ENCODE measurements at regions not wholly inside any gene's neighbourhood (a gene's known extent, or its start where the extent isn't known, plus 50 kb on each side); places are given as distances from the start of the nearest gene placed in this dataset.

- no peaks in the 10 kb centered on the region for H3K4me1 Mint-ChIP-seq
- no peak overlapping the region for H3K4me3 Mint-ChIP-seq
- H3K36me3 Mint-ChIP-seq = no peaks in the 10 kb centered on the region
- no peak for ATAC-seq
- no peak overlapping the region for H3K27ac Mint-ChIP-seq
- peaks cover 4% of the 10 kb centered on the region for H3K9me3 Mint-ChIP-seq
- DNase-seq (ENCODE audit: low spot score in 2 of 2) = no peak
Measured at GRCh38 chr9:17987189-17987588, 408.3 kb downstream of the SH3GL2 start.

- Mint-ChIP-seq H3K27ac (no peak overlapping the region), H3K4me1 (no peaks in the 10 kb centered on the region), H3K36me3 (no peaks in the 10 kb centered on the region), H3K9me3 (peaks cover 4% of the 10 kb centered on the region), H3K4me3 (no peak overlapping the region)
- DNase-seq (ENCODE audit: low spot score in 2 of 2) (no peak), ATAC-seq (no peak)
Measured at GRCh38 chr9:17988489-17988888, 409.6 kb downstream of the SH3GL2 start.

GRCh38 chr9:17990602-17991001 is 411.7 kb downstream of the SH3GL2 start:
- DNase-seq (ENCODE audit: low spot score in 2 of 2) = no peak
- H3K27ac Mint-ChIP-seq = no peak overlapping the region
- H3K9me3 Mint-ChIP-seq = peaks cover 4% of the 10 kb centered on the region
- H3K36me3 Mint-ChIP-seq = no peaks in the 10 kb centered on the region
- no peak for ATAC-seq
- no peak overlapping the region for H3K4me3 Mint-ChIP-seq
- no peaks in the 10 kb centered on the region for H3K4me1 Mint-ChIP-seq

GRCh38 chr9:17993024-17993423 is 414.2 kb downstream of the SH3GL2 start:
- Mint-ChIP-seq H3K27ac (no peak overlapping the region), H3K36me3 (no peaks in the 10 kb centered on the region), H3K4me1 (no peaks in the 10 kb centered on the region), H3K4me3 (no peak overlapping the region), H3K9me3 (peaks cover under 1% of the 10 kb centered on the region)
- DNase-seq (ENCODE audit: low spot score in 2 of 2) (no peak), ATAC-seq (no peak)

- Mint-ChIP-seq H3K4me1 (no peaks in the 10 kb centered on the region), H3K4me3 (no peak overlapping the region), H3K36me3 (no peaks in the 10 kb centered on the region), H3K9me3 (peaks cover 4% of the 10 kb centered on the region), H3K27ac (no peak overlapping the region)
- DNase-seq (ENCODE audit: low spot score in 2 of 2) (no peak), ATAC-seq (no peak)
Measured at GRCh38 chr9:17994695-17995425, 416.0 kb downstream of the SH3GL2 start.

- H3K27ac Mint-ChIP-seq = no peak overlapping the region
- H3K9me3 Mint-ChIP-seq = peaks cover 4% of the 10 kb centered on the region
- H3K4me3 Mint-ChIP-seq = no peak overlapping the region
Measured at GRCh38 chr9:17996728-17997127, 417.9 kb downstream of the SH3GL2 start.

GRCh38 chr9:18002718-18003438 is 424.0 kb downstream of the SH3GL2 start:
- Mint-ChIP-seq H3K4me3 (no peak overlapping the region), H3K9me3 (peaks cover 10% of the 10 kb centered on the region), H3K27ac (no peak overlapping the region), H3K36me3 (no peaks in the 10 kb centered on the region), H3K4me1 (no peaks in the 10 kb centered on the region)
- ATAC-seq (no peak), DNase-seq (ENCODE audit: low spot score in 2 of 2) (no peak)

More at GRCh38 chr9:17996728-17997127, 417.9 kb downstream of the SH3GL2 start:
- Mint-ChIP-seq H3K4me1 (no peaks in the 10 kb centered on the region), H3K36me3 (no peaks in the 10 kb centered on the region)
- ATAC-seq = no peak
- DNase-seq (ENCODE audit: low spot score in 2 of 2) = no peak

- no peak overlapping the region for H3K27ac Mint-ChIP-seq
- ATAC-seq (no peak), DNase-seq (ENCODE audit: low spot score in 2 of 2) (no peak)
- no peaks in the 10 kb centered on the region for H3K36me3 Mint-ChIP-seq
- H3K9me3 Mint-ChIP-seq = peaks cover 9% of the 10 kb centered on the region
- H3K4me1 Mint-ChIP-seq = no peaks in the 10 kb centered on the region
- no peak overlapping the region for H3K4me3 Mint-ChIP-seq
Measured at GRCh38 chr9:18006591-18006990, 427.7 kb downstream of the SH3GL2 start.

GRCh38 chr9:18007621-18008020 is 428.8 kb downstream of the SH3GL2 start:
- Mint-ChIP-seq H3K9me3 (peaks cover 9% of the 10 kb centered on the region), H3K36me3 (no peaks in the 10 kb centered on the region), H3K4me3 (no peak overlapping the region), H3K27ac (no peak overlapping the region), H3K4me1 (no peaks in the 10 kb centered on the region)
- no peak for ATAC-seq
- no peak for DNase-seq (ENCODE audit: low spot score in 2 of 2)

- Mint-ChIP-seq H3K4me1 (no peaks in the 10 kb centered on the region), H3K36me3 (no peaks in the 10 kb centered on the region), H3K27ac (no peak overlapping the region), H3K9me3 (peaks cover 4% of the 10 kb centered on the region), H3K4me3 (no peak overlapping the region)
- DNase-seq (ENCODE audit: low spot score in 2 of 2) (no peak), ATAC-seq (no peak)
Measured at GRCh38 chr9:18009902-18010301, 431.0 kb downstream of the SH3GL2 start.

- no peaks in the 10 kb centered on the region for H3K4me1 Mint-ChIP-seq
- no peak overlapping the region for H3K4me3 Mint-ChIP-seq
- peaks cover 3% of the 10 kb centered on the region for H3K9me3 Mint-ChIP-seq
- no peak overlapping the region for H3K27ac Mint-ChIP-seq
- no peaks in the 10 kb centered on the region for H3K36me3 Mint-ChIP-seq
- DNase-seq (ENCODE audit: low spot score in 2 of 2) (no peak), ATAC-seq (no peak)
Measured at GRCh38 chr9:18010492-18010891, 431.6 kb downstream of the SH3GL2 start.

- no peak for ATAC-seq
- Mint-ChIP-seq H3K27ac (no peak overlapping the region), H3K9me3 (peaks cover 6% of the 10 kb centered on the region), H3K36me3 (no peaks in the 10 kb centered on the region), H3K4me3 (no peak overlapping the region), H3K4me1 (no peaks in the 10 kb centered on the region)
- no peak for DNase-seq (ENCODE audit: low spot score in 2 of 2)
Measured at GRCh38 chr9:18012170-18012569, 433.3 kb downstream of the SH3GL2 start.

GRCh38 chr9:18014556-18014955 is 435.7 kb downstream of the SH3GL2 start:
- no peak for DNase-seq (ENCODE audit: low spot score in 2 of 2)
- Mint-ChIP-seq H3K4me1 (no peaks in the 10 kb centered on the region), H3K27ac (no peak overlapping the region), H3K36me3 (no peaks in the 10 kb centered on the region), H3K9me3 (peaks cover 7% of the 10 kb centered on the region), H3K4me3 (no peak overlapping the region)
- ATAC-seq = no peak

GRCh38 chr9:18015116-18015515 is 436.2 kb downstream of the SH3GL2 start:
- ATAC-seq = no peak
- no peak for DNase-seq (ENCODE audit: low spot score in 2 of 2)
- H3K9me3 Mint-ChIP-seq = peaks cover 7% of the 10 kb centered on the region
- no peaks in the 10 kb centered on the region for H3K36me3 Mint-ChIP-seq
- no peak overlapping the region for H3K27ac Mint-ChIP-seq
- H3K4me3 Mint-ChIP-seq = no peak overlapping the region
- H3K4me1 Mint-ChIP-seq = no peaks in the 10 kb centered on the region

GRCh38 chr9:18017136-18017535 is 438.3 kb downstream of the SH3GL2 start:
- no peaks in the 10 kb centered on the region for H3K4me1 Mint-ChIP-seq
- DNase-seq (ENCODE audit: low spot score in 2 of 2) (no peak), ATAC-seq (no peak)
- no peak overlapping the region for H3K27ac Mint-ChIP-seq
- no peak overlapping the region for H3K4me3 Mint-ChIP-seq
- H3K36me3 Mint-ChIP-seq = no peaks in the 10 kb centered on the region
- H3K9me3 Mint-ChIP-seq = peaks cover 7% of the 10 kb centered on the region

GRCh38 chr9:18018221-18018620 is 439.4 kb downstream of the SH3GL2 start:
- Mint-ChIP-seq H3K27ac (no peak overlapping the region), H3K4me1 (no peaks in the 10 kb centered on the region), H3K36me3 (no peaks in the 10 kb centered on the region), H3K9me3 (peaks cover 7% of the 10 kb centered on the region), H3K4me3 (no peak overlapping the region)
- no peak for ATAC-seq
- DNase-seq (ENCODE audit: low spot score in 2 of 2) = no peak

Data from stimulated activated effector memory CD8-positive, alpha-beta T cell treated with anti-CD3 and anti-CD28 coated beads, Interleukin-12 subunit alpha, Interleukin-12 subunit beta, amount 100 ng/mL, for 72 hours (primary cell).